H1 (cell line): ENCODE measurements at regions not wholly inside any gene's neighbourhood (a gene's known extent, or its start where the extent isn't known, plus 50 kb on each side); places are given as distances from the start of the nearest gene placed in this dataset.

Experiments
- CTCF ChIA-PET: fragments of 300-600 bp; sonication (Branson Sonifier 250); formaldehyde crosslinking; loops from one replicate; lab custom pipeline; 2021; ENCODE audit not compliant: partially characterized antibody; lab: Charles Lee
- POLR2A ChIA-PET: fragments of 300-600 bp; sonication (Branson Sonifier 250); formaldehyde crosslinking; loops from one replicate; lab custom pipeline; 2021; ENCODE audit warnings: inconsistent platforms; ENCODE audit not compliant: partially characterized antibody; lab: Charles Lee
- DNase-seq, 2 experiments: peaks; one replicate each; pipeline versions ENCODE4 v3.0.0 to v3.0.0-alpha.2; 2010 to 2022; ENCODE audit warnings: low spot score in 2 of 2, low read depth in 1 of 2, mixed read lengths in 1 of 2
- FAIRE-seq: peaks from 2 replicates; lab custom pipeline; 2011; peaks lifted over from hg19 to GRCh38; lab: Jason Lieb, UNC
- H2AFZ ChIP-seq: 2 replicates; pipeline ENCODE4 v1.8.1; 2012; ENCODE audit warnings: low read length, inconsistent platforms
- H2AK5ac ChIP-seq: 2 replicates; pipeline ENCODE4 v1.6.1; 2013; ENCODE audit warnings: low read depth, low read length
- H2BK120ac ChIP-seq: replicated peaks from 2 replicates; pipeline ENCODE3; 2013; ENCODE audit warnings: low read depth, low read length, inconsistent platforms
- H2BK12ac ChIP-seq: 2 replicates; pipeline ENCODE4 v1.6.1; 2013; ENCODE audit warnings: low read depth, low read length
- H2BK15ac ChIP-seq: 2 replicates; pipeline ENCODE4 v1.6.1; 2013; ENCODE audit warnings: low read length
- H2BK20ac ChIP-seq: 2 replicates; pipeline ENCODE4 v1.6.1; 2013; ENCODE audit warnings: low read length
- H2BK5ac ChIP-seq: 2 replicates; pipeline ENCODE4 v1.6.1; 2013; ENCODE audit warnings: low read depth, low read length
- H3K14ac ChIP-seq: 2 replicates; pipeline ENCODE4 v1.6.1; 2013; ENCODE audit warnings: inconsistent platforms; ENCODE audit not compliant: insufficient read length
- H3K18ac ChIP-seq: 2 replicates; pipeline ENCODE4 v1.6.1; 2013; ENCODE audit warnings: low read length; ENCODE audit errors: extremely low read depth
- H3K23ac ChIP-seq: 2 replicates; pipeline ENCODE4 v1.6.1; 2013; ENCODE audit warnings: inconsistent platforms; ENCODE audit not compliant: insufficient read length
- H3K23me2 ChIP-seq: 2 replicates; pipeline ENCODE4 v1.6.1; 2013; ENCODE audit warnings: low read depth, low read length
- H3K27ac ChIP-seq: 2 replicates; pipeline ENCODE4 v1.6.1; 2011; ENCODE audit warnings: low read depth, low read length, inconsistent platforms
- H3K27me3 ChIP-seq, 4 experiments: replicated peaks in 1 of 4; 1 replicate in 1 of 4; 2 replicates in 3 of 4; pipeline versions ENCODE4 v1.6.1 to v1.8.1; 2011 to 2013; ENCODE audit warnings: low read length in 3 of 4, mild to moderate bottlenecking in 3 of 4, inconsistent platforms in 2 of 4, mixed read lengths in 2 of 4, moderate library complexity in 1 of 4; ENCODE audit not compliant: control insufficient read depth in 3 of 4, insufficient read depth in 3 of 4; ENCODE audit errors: extremely low read depth in 1 of 4
- H3K36me3 ChIP-seq, 4 experiments: 2 replicates each; pipeline versions ENCODE4 v1.6.1 to v1.8.1; 2011 to 2013; ENCODE audit warnings: mild to moderate bottlenecking in 4 of 4, low read length in 3 of 4, moderate library complexity in 2 of 4, control low read depth in 1 of 4, inconsistent platforms in 1 of 4; ENCODE audit not compliant: insufficient read depth in 4 of 4, control insufficient read depth in 2 of 4
- H3K4ac ChIP-seq: replicated peaks from 2 replicates; pipeline ENCODE3; 2013; ENCODE audit warnings: low read length, low read depth, mixed read lengths, inconsistent platforms; ENCODE audit not compliant: insufficient read length
- H3K4me1 ChIP-seq, 4 experiments: replicated peaks in 1 of 4; 1 replicate in 1 of 4; 2 replicates in 3 of 4; pipeline versions ENCODE4 v1.6.1 to v1.8.1; 2011 to 2013; ENCODE audit warnings: low read length in 3 of 4, inconsistent platforms in 2 of 4, mixed read lengths in 1 of 4; ENCODE audit not compliant: insufficient read depth in 4 of 4, control insufficient read depth in 3 of 4
- H3K4me2 ChIP-seq, 2 experiments: 2 replicates each; pipeline versions ENCODE4 v1.6.1 to v1.8.1; 2011 to 2013; ENCODE audit warnings: low read depth in 2 of 2, low read length in 2 of 2, control low read depth in 1 of 2, inconsistent platforms in 1 of 2, mild to moderate bottlenecking in 1 of 2; ENCODE audit not compliant: insufficient read depth in 1 of 2
- H3K4me3 ChIP-seq, 4 experiments: fragments of 200-600, 300-600 bp in 1 of 4; sonication (generic), shearing (Covaris generic), sonication (Bioruptor Twin) in 1 of 4; 2 replicates each; pipeline versions ENCODE4 v1.5.1 to v1.8.1; 2011 to 2016; ENCODE audit warnings: low read length in 4 of 4, low read depth in 3 of 4, control low read depth in 2 of 4, inconsistent platforms in 2 of 4, mild to moderate bottlenecking in 2 of 4, mixed read lengths in 1 of 4, moderate library complexity in 1 of 4; ENCODE audit not compliant: insufficient read depth in 2 of 4; ENCODE audit errors: extremely low read depth in 1 of 4
- H3K56ac ChIP-seq: replicated peaks from 2 replicates; pipeline ENCODE3; 2013; ENCODE audit warnings: low read depth, mild to moderate bottlenecking, mixed read lengths, low read length, inconsistent platforms; ENCODE audit not compliant: insufficient read length
- H3K79me1 ChIP-seq: 2 replicates; pipeline ENCODE4 v1.6.1; 2013; ENCODE audit warnings: low read depth, low read length, control low read depth
- H3K79me2 ChIP-seq, 2 experiments: 2 replicates each; pipeline versions ENCODE4 v1.6.1 to v1.8.1; 2012 to 2013; ENCODE audit warnings: low read length in 2 of 2, mild to moderate bottlenecking in 2 of 2, inconsistent platforms in 1 of 2; ENCODE audit not compliant: insufficient read depth in 2 of 2, control insufficient read depth in 1 of 2
- H3K9ac ChIP-seq, 4 experiments: replicated peaks in 1 of 4; 1 replicate in 1 of 4; 2 replicates in 3 of 4; pipeline versions ENCODE4 v1.6.1 to v1.8.1; 2011 to 2013; ENCODE audit warnings: low read depth in 3 of 4, low read length in 3 of 4, control low read depth in 2 of 4, mild to moderate bottlenecking in 2 of 4, moderate library complexity in 2 of 4, inconsistent platforms in 1 of 4; ENCODE audit errors: extremely low read depth in 1 of 4
- H3K9me3 ChIP-seq, 2 experiments: 2 replicates each; pipeline versions ENCODE4 v1.6.1 to v1.8.1; 2012 to 2013; ENCODE audit warnings: mild to moderate bottlenecking in 2 of 2, moderate library complexity in 2 of 2, control low read depth in 1 of 2, inconsistent platforms in 1 of 2, low read depth in 1 of 2, low read length in 1 of 2, mixed read lengths in 1 of 2; ENCODE audit not compliant: insufficient read depth in 2 of 2
- H4K20me1 ChIP-seq, 2 experiments: replicated peaks in 1 of 2; 2 replicates each; pipeline versions ENCODE3 to v1.8.1; 2011 to 2013; ENCODE audit warnings: inconsistent platforms in 2 of 2, low read length in 2 of 2, mild to moderate bottlenecking in 1 of 2; ENCODE audit not compliant: insufficient read depth in 2 of 2, control insufficient read depth in 1 of 2
- H4K5ac ChIP-seq: 2 replicates; pipeline ENCODE4 v1.6.1; 2013; ENCODE audit warnings: low read length, low read depth, mixed read lengths, inconsistent platforms; ENCODE audit not compliant: insufficient read length
- H4K8ac ChIP-seq: 2 replicates; pipeline ENCODE4 v1.8.0; 2013; ENCODE audit warnings: mild to moderate bottlenecking, moderate library complexity, low read length, inconsistent platforms; ENCODE audit not compliant: insufficient read depth; ENCODE audit errors: extremely low read depth
- H4K91ac ChIP-seq: replicated peaks from 2 replicates; pipeline ENCODE3; 2013; ENCODE audit warnings: low read length, mixed read lengths, inconsistent platforms; ENCODE audit not compliant: insufficient read length
- ASH2L ChIP-seq: fragments of 200-600, 300-600 bp; sonication (generic); IDR thresholded peaks from one replicate; pipeline ENCODE4 v1.7.1; 2017; ENCODE audit warnings: low read length
- BRCA1 ChIP-seq: IDR thresholded peaks from 2 replicates; pipeline ENCODE4 v1.6.1; 2012; ENCODE audit warnings: low read depth, low read length, improper control_type of control experiment
- EP300 ChIP-seq, 2 experiments: IDR thresholded peaks; 1 replicate in 1 of 2; 2 replicates in 1 of 2; pipeline ENCODE4 v1.6.1; 2011 to 2012; ENCODE audit warnings: low read depth in 2 of 2, low read length in 2 of 2, mild to moderate bottlenecking in 2 of 2, borderline replicate concordance in 1 of 2, inconsistent platforms in 1 of 2, moderate library complexity in 1 of 2
- EZH2 ChIP-seq: fragments of 200-600 bp; sonication (generic); IDR thresholded peaks from 2 replicates; pipeline ENCODE4 v1.7.1; 2012; ENCODE audit warnings: low read depth, mild to moderate bottlenecking, moderate library complexity, low read length, inconsistent platforms; ENCODE audit not compliant: severe bottlenecking
- GTF2F1 ChIP-seq: IDR thresholded peaks from 2 replicates; pipeline ENCODE4 v1.6.1; 2012; ENCODE audit warnings: low read depth, low read length, improper control_type of control experiment, borderline replicate concordance
- JUND ChIP-seq: IDR thresholded peaks from 2 replicates; pipeline ENCODE4 v1.6.1; 2011; ENCODE audit warnings: mild to moderate bottlenecking, improper control_type of control experiment, low read length
- RAD21 ChIP-seq, 2 experiments: IDR thresholded peaks in 1 of 2; conservative IDR thresholded peaks in 1 of 2; 2 replicates each; pipeline ENCODE4 v1.6.1; 2011; ENCODE audit warnings: low read depth in 2 of 2, low read length in 2 of 2, improper control_type of control experiment in 1 of 2, inconsistent platforms in 1 of 2, mild to moderate bottlenecking in 1 of 2, moderate library complexity in 1 of 2
- TCF12 ChIP-seq: IDR thresholded peaks from 2 replicates; pipeline ENCODE4 v1.6.1; 2011; ENCODE audit warnings: low read depth, mild to moderate bottlenecking, low read length
- USF2 ChIP-seq: IDR thresholded peaks from 2 replicates; pipeline ENCODE4 v1.6.1; 2011; ENCODE audit warnings: low read length, improper control_type of control experiment
- WGBS, 2 experiments: shearing (Covaris generic) in 1 of 2; methylation state at CpG; one replicate each; pipeline versions ENCODE4 v1.1.6 to v1.1.7; 2013 to 2015; ENCODE audit warnings: low lambda C conversion rate in 2 of 2, mixed read lengths in 2 of 2, inconsistent platforms in 1 of 2, low coverage in 1 of 2, missing lambda C conversion rate in 1 of 2; ENCODE audit not compliant: insufficient replicate concordance in 2 of 2, insufficient coverage in 1 of 2, insufficient read length in 1 of 2; ENCODE audit errors: extremely low coverage in 1 of 2, missing lambda C conversion rate in 1 of 2; 5-methylcytosine and 5-hydroxymethylcytosine counted together

- H3K4me2 ChIP-seq = no peak overlapping the region
- no peaks in the 10 kb centered on the region for H3K79me2 ChIP-seq
- no peaks in the 10 kb centered on the region for H3K9me3 ChIP-seq
- H3K79me1 ChIP-seq = no peaks in the 10 kb centered on the region
- CTCF ChIA-PET = interaction anchor here (0.9 to 1.4 kb wide), 2 partner anchors 18 to 349 kb away, joined by 3 to 4 read pairs; no protein-coding TSS in a partner anchor
- POLR2A ChIA-PET = no interaction called here
- no peak overlapping the region for H2BK120ac ChIP-seq
- DNase-seq (no peak), FAIRE-seq (no peak)
- no peaks in the 10 kb centered on the region for H3K36me3 ChIP-seq
- no peak overlapping the region for H3K18ac ChIP-seq
- no peak overlapping the region for H3K23ac ChIP-seq
- no peak overlapping the region for H2BK5ac ChIP-seq
- H3K56ac ChIP-seq = no peak overlapping the region
- H2BK15ac ChIP-seq = no peak overlapping the region
- no peak overlapping the region for H3K9ac ChIP-seq
- no peak overlapping the region for H2BK20ac ChIP-seq
- no peak overlapping the region for H3K14ac ChIP-seq
- no peaks in the 10 kb centered on the region for H4K20me1 ChIP-seq
- H3K27me3 ChIP-seq = no peaks in the 10 kb centered on the region
- H3K4me1 ChIP-seq = no peaks in the 10 kb centered on the region
- no peak overlapping the region for H3K27ac ChIP-seq
- H4K8ac ChIP-seq = no peak overlapping the region
- H2BK12ac ChIP-seq = no peak overlapping the region
- no peak overlapping the region for H3K4me3 ChIP-seq
- H3K4ac ChIP-seq = no peak overlapping the region
- no peaks in the 10 kb centered on the region for H3K23me2 ChIP-seq
- no peak for TF ChIP-seq USF2
- TF ChIP-seq BRCA1 = no peak
- TF ChIP-seq ASH2L = no peak
- no peak for TF ChIP-seq JUND
- no peak for TF ChIP-seq EP300 (IDR thresholded peaks at IDR 0.05; ENCODE audit: borderline replicate concordance in 1 of 2, low read depth in 2 of 2, low read length in 2 of 2)
- no peak for TF ChIP-seq EZH2
- TF ChIP-seq RAD21 (IDR thresholded peaks at IDR 0.05 in 1 of 2, conservative IDR thresholded peaks at IDR 0.05 in 1 of 2; ENCODE audit: low read depth in 2 of 2, low read length in 2 of 2) = no peak
- TF ChIP-seq TCF12 = no peak
- TF ChIP-seq GTF2F1 = no peak
- H4K5ac ChIP-seq = no peak overlapping the region
- no peak overlapping the region for H2AK5ac ChIP-seq
- no peak overlapping the region for H2AFZ ChIP-seq
- WGBS, 2 experiments = 86% methylated on average over 5 of the region's 8 CpGs; no CpG with 5 or more reads in 1 of the 2 experiments
- H4K91ac ChIP-seq = no peak overlapping the region
These were observed 199.7 kb upstream of the MAMLD1 start for GRCh38 chrX:150163221-150163930.
